PC-3 (cell line): ENCODE measurements at regions not wholly inside any gene's neighbourhood (a gene's known extent, or its start where the extent isn't known, plus 50 kb on each side); places are given as distances from the start of the nearest gene placed in this dataset.
A peak's percentile ranks its signal among the peaks of the same experiment; 100 is the strongest.

ENCODE experiments used
- ATAC-seq: fragments of 200-7000 bp; cut with Tn5 transposase; 2 replicates; pipeline ENCODE4 v1.9.1; 2020; ENCODE audit warnings: mild to moderate bottlenecking, moderate library complexity
- BruUV-seq: library from RNA; stranded (reverse); fragments of 400-500 nt; replicated peaks from 2 replicates; lab custom pipeline; 2021; lab: Mats Ljungman, UMichigan
- CTCF ChIA-PET: fragments of 300-600 bp; sonication (Branson Sonifier 250); formaldehyde crosslinking; loops from one replicate; lab custom pipeline; 2022; ENCODE audit warnings: antibody characterized with exemption; lab: Charles Lee
- POLR2A ChIA-PET: fragments of 300-600 bp; sonication (Branson Sonifier 250); formaldehyde crosslinking; loops from one replicate; lab custom pipeline; 2022; ENCODE audit warnings: antibody characterized with exemption; ENCODE audit not compliant: unreplicated experiment; lab: Charles Lee
- DNase-seq: peaks from one replicate; pipeline ENCODE4 v3.0.0-alpha.2; 2015
- H2AFZ ChIP-seq: fragments of 300-600 bp; sonication (generic); 2 replicates; pipeline ENCODE4 v1.6.0; 2016; ENCODE audit warnings: antibody characterized with exemption, low read length
- H3F3A ChIP-seq: fragments of 300-600 bp; sonication (generic); one replicate; pipeline ENCODE4 v1.6.0; 2017; ENCODE audit warnings: antibody characterized with exemption, low read length, control low read depth, mild to moderate bottlenecking; ENCODE audit not compliant: unreplicated experiment
- H3K27ac ChIP-seq: fragments of 300-600 bp; sonication (generic); 2 replicates; pipeline ENCODE4 v1.5.1; 2016; ENCODE audit warnings: mild to moderate bottlenecking, low read length
- H3K27me3 ChIP-seq: fragments of 300-600 bp; sonication (generic); 2 replicates; pipeline ENCODE4 v1.6.1; 2016; ENCODE audit warnings: low read length, mixed read lengths
- H3K36me3 ChIP-seq: fragments of 300-600 bp; sonication (generic); 2 replicates; pipeline ENCODE4 v1.6.1; 2016; ENCODE audit warnings: low read depth, mixed run types, low read length, mixed read lengths
- H3K4me1 ChIP-seq: fragments of 300-600 bp; sonication (generic); 2 replicates; pipeline ENCODE4 v1.5.1; 2016; ENCODE audit warnings: low read length; ENCODE audit not compliant: insufficient read depth
- H3K4me2 ChIP-seq: fragments of 300-600 bp; sonication (generic); 2 replicates; pipeline ENCODE4 v1.6.0; 2016; ENCODE audit warnings: low read length
- H3K4me3 ChIP-seq: fragments of 300-600 bp; sonication (generic); 2 replicates; pipeline ENCODE4 v1.5.1; 2016; ENCODE audit warnings: mild to moderate bottlenecking, low read length, mixed read lengths
- H3K79me2 ChIP-seq: fragments of 300-600 bp; sonication (generic); 2 replicates; pipeline ENCODE4 v1.6.1; 2017; ENCODE audit warnings: low read length, mixed read lengths
- H3K9ac ChIP-seq: fragments of 300-600 bp; sonication (generic); 2 replicates; pipeline ENCODE4 v1.6.0; 2016; ENCODE audit warnings: mild to moderate bottlenecking, low read length
- H3K9me2 ChIP-seq: fragments of 300-600 bp; sonication (generic); replicated peaks from 2 replicates; pipeline ENCODE4 v1.6.1; 2016; ENCODE audit warnings: mixed run types, low read length, mixed read lengths
- H3K9me3 ChIP-seq: fragments of 300-600 bp; sonication (generic); 2 replicates; pipeline ENCODE4 v1.6.1; 2016; ENCODE audit warnings: low read length, mixed read lengths
- H4K20me1 ChIP-seq: fragments of 300-600 bp; sonication (generic); 2 replicates; pipeline ENCODE4 v1.6.1; 2016; ENCODE audit warnings: low read length, mixed read lengths
- CTCF ChIP-seq: fragments of 300-600 bp; sonication (generic); conservative IDR thresholded peaks from 2 replicates; pipeline ENCODE4 v1.5.1; 2017; ENCODE audit warnings: antibody characterized with exemption, low read depth, mild to moderate bottlenecking, low read length
- EZH2 ChIP-seq: fragments of 300-600 bp; sonication (generic); IDR thresholded peaks from one replicate; pipeline ENCODE4 v1.6.1; 2017; ENCODE audit warnings: antibody characterized with exemption, mild to moderate bottlenecking, low read length; ENCODE audit not compliant: unreplicated experiment
- EZH2phosphoT487 ChIP-seq: fragments of 300-600 bp; sonication (generic); IDR thresholded peaks from 2 replicates; pipeline ENCODE4 v1.6.1; 2018; ENCODE audit warnings: mild to moderate bottlenecking, antibody characterized with exemption, low read length, borderline replicate concordance
- intact Hi-C: fragments of 100-400 bp; cut with micrococcal nuclease; formaldehyde crosslinking; loops from 2 replicates; pipeline ENCODE4 v1.9.0; 2023

GRCh38 chr1:208595236-208595635 lies 351.1 kb upstream of the PLXNA2 start:
- ATAC-seq (no peak), DNase-seq (no peak)
- Histone ChIP-seq H3K36me3 (no peaks in the 10 kb centered on the region), H3K9me3 (no peaks in the 10 kb centered on the region), H3K27ac (no peak overlapping the region), H3K4me1 (no peaks in the 10 kb centered on the region), H4K20me1 (no peaks in the 10 kb centered on the region), H2AFZ (no peak overlapping the region), H3K9ac (no peak overlapping the region), H3K9me2 (no peaks in the 10 kb centered on the region), H3K27me3 (peaks cover 27% of the 10 kb centered on the region), H3K4me2 (no peak overlapping the region), H3K79me2 (no peaks in the 10 kb centered on the region), H3F3A (no peaks in the 10 kb centered on the region), H3K4me3 (no peak overlapping the region)
- intact Hi-C loops: no loop called here
- TF ChIP-seq CTCF (no peak), EZH2phosphoT487 (no peak), EZH2 (no peak)
- BruUV-seq: no TSS peak
- CTCF ChIA-PET: no interaction called here
- POLR2A ChIA-PET: no interaction called here

GRCh38 chr1:208595745-208596144 lies 351.6 kb upstream of the PLXNA2 start:
- Histone ChIP-seq H3K4me1 (no peaks in the 10 kb centered on the region), H3K27me3 (peaks cover 23% of the 10 kb centered on the region; the same call in 1 of the 2 replicates), H3K27ac (no peak overlapping the region), H2AFZ (no peak overlapping the region), H3K9me3 (no peaks in the 10 kb centered on the region), H3K4me2 (no peak overlapping the region), H3K36me3 (no peaks in the 10 kb centered on the region), H3K79me2 (no peaks in the 10 kb centered on the region), H3F3A (no peaks in the 10 kb centered on the region), H3K9me2 (no peaks in the 10 kb centered on the region), H3K4me3 (no peak overlapping the region), H4K20me1 (no peaks in the 10 kb centered on the region), H3K9ac (no peak overlapping the region)
- ChIA-PET POLR2A (no interaction called here), CTCF (no interaction called here)
- intact Hi-C loops: no loop called here
- BruUV-seq: no TSS peak
- ATAC-seq: no peak
- DNase-seq: peak; percentile 13
- TF ChIP-seq EZH2phosphoT487: no peak
- TF ChIP-seq CTCF: no peak
- TF ChIP-seq EZH2: no peak

- Histone ChIP-seq H3K9ac (no peak overlapping the region), H2AFZ (no peak overlapping the region), H4K20me1 (no peaks in the 10 kb centered on the region), H3K4me1 (no peaks in the 10 kb centered on the region), H3K36me3 (no peaks in the 10 kb centered on the region), H3K9me2 (no peaks in the 10 kb centered on the region), H3K27me3 (0 out of 2 replicates have a peak, but pooled peaks cover 12% of the 10 kb centered on the region), H3F3A (no peaks in the 10 kb centered on the region), H3K4me2 (no peak overlapping the region), H3K9me3 (no peaks in the 10 kb centered on the region), H3K4me3 (no peak overlapping the region), H3K79me2 (no peaks in the 10 kb centered on the region), H3K27ac (no peak overlapping the region)
- intact Hi-C loops: no loop called here
- ChIA-PET POLR2A (no interaction called here), CTCF (no interaction called here)
- ATAC-seq: no peak
- DNase-seq: no peak
- no peak for TF ChIP-seq EZH2
- BruUV-seq: no TSS peak
These were observed 353.4 kb upstream of the PLXNA2 start for GRCh38 chr1:208597571-208597970.
